Endothelial cell of umbilical vein (primary cell): ENCODE measurements at regions not wholly inside any gene's neighbourhood (a gene's known extent, or its start where the extent isn't known, plus 50 kb on each side); places are given as distances from the start of the nearest gene placed in this dataset.

Experiments used
- BruUV-seq: library from RNA; stranded (reverse); fragments of 400-500 nt; replicated peaks from 2 replicates; lab custom pipeline; 2021; lab: Mats Ljungman, UMichigan
- CTCF ChIA-PET: fragments of 300-600, 350-600 bp; sonication (Branson Sonifier 250); formaldehyde crosslinking; loops from one replicate; lab custom pipeline; 2021; ENCODE audit warnings: antibody characterized with exemption, inconsistent platforms; lab: Charles Lee
- POLR2A ChIA-PET: fragments of 300-600, 350-600 bp; sonication (Branson Sonifier 250); formaldehyde crosslinking; loops from one replicate; lab custom pipeline; 2021; ENCODE audit warnings: antibody characterized with exemption, inconsistent platforms; lab: Charles Lee
- DNase-seq: peaks from one replicate; pipeline ENCODE4 v3.0.0-alpha.2; 2011; ENCODE audit warnings: low read depth, low spot score
- FAIRE-seq: peaks from 2 replicates; lab custom pipeline; 2011; peaks lifted over from hg19 to GRCh38; lab: Jason Lieb, UNC
- H2AFZ ChIP-seq: 2 replicates; pipeline ENCODE4 v1.6.0; 2012; ENCODE audit warnings: low read depth, low read length, control low read depth, inconsistent platforms
- H3K27ac ChIP-seq: 2 replicates; pipeline ENCODE4 v1.5.1; 2011; ENCODE audit warnings: low read depth, mild to moderate bottlenecking, control low read depth, low read length, moderate library complexity; ENCODE audit not compliant: insufficient read depth
- H3K27me3 ChIP-seq, 2 experiments: 2 replicates each; pipeline versions ENCODE4 v1.6.0 to v1.6.1; 2011; ENCODE audit warnings: low read length in 2 of 2, mixed read lengths in 1 of 2; ENCODE audit not compliant: control insufficient read depth in 2 of 2, insufficient read depth in 2 of 2
- H3K36me3 ChIP-seq, 2 experiments: 2 replicates in 1 of 2; 3 replicates in 1 of 2; pipeline ENCODE4 v1.5.1; 2011; ENCODE audit warnings: low read length in 2 of 2, mild to moderate bottlenecking in 1 of 2, moderate library complexity in 1 of 2; ENCODE audit not compliant: control insufficient read depth in 2 of 2, insufficient read depth in 2 of 2; ENCODE audit errors: extremely low read depth in 1 of 2
- H3K4me1 ChIP-seq: 3 replicates; pipeline ENCODE4 v1.5.1; 2011; ENCODE audit warnings: mild to moderate bottlenecking, low read length; ENCODE audit not compliant: control insufficient read depth, insufficient read depth; ENCODE audit errors: extremely low read depth
- H3K4me2 ChIP-seq: 2 replicates; pipeline ENCODE4 v1.6.1; 2011; ENCODE audit warnings: low read length, control low read depth, mixed read lengths; ENCODE audit not compliant: insufficient read depth
- H3K4me3 ChIP-seq, 3 experiments: fragments of 200-600 bp in 1 of 3; sonication (generic), shearing (Covaris generic) in 1 of 3; replicated peaks in 1 of 3; 2 replicates each; pipeline ENCODE4 v1.5.1; 2011 to 2016; ENCODE audit warnings: control low read depth in 3 of 3, low read length in 3 of 3, mild to moderate bottlenecking in 2 of 3, inconsistent platforms in 1 of 3, low read depth in 1 of 3, moderate library complexity in 1 of 3; ENCODE audit not compliant: insufficient read depth in 1 of 3
- H3K79me2 ChIP-seq: 2 replicates; pipeline ENCODE4 v1.6.0; 2012; ENCODE audit warnings: low read length, inconsistent platforms; ENCODE audit not compliant: control insufficient read depth, insufficient read depth
- H3K9ac ChIP-seq: replicated peaks from 2 replicates; pipeline ENCODE3; 2011; ENCODE audit warnings: low read length, control low read depth; ENCODE audit not compliant: insufficient read depth; ENCODE audit errors: extremely low read depth
- H3K9me1 ChIP-seq: replicated peaks from 3 replicates; pipeline ENCODE4 v1.6.0; 2011; ENCODE audit warnings: mild to moderate bottlenecking, low read length; ENCODE audit not compliant: control insufficient read depth, insufficient read depth; ENCODE audit errors: extremely low read depth
- H3K9me3 ChIP-seq: replicated peaks from 2 replicates; pipeline ENCODE4 v1.5.1; 2012; ENCODE audit warnings: low read length, inconsistent platforms; ENCODE audit not compliant: control insufficient read depth, insufficient read depth
- H4K20me1 ChIP-seq: replicated peaks from 2 replicates; pipeline ENCODE3; 2011; ENCODE audit warnings: mild to moderate bottlenecking, low read length; ENCODE audit not compliant: control insufficient read depth, insufficient read depth; ENCODE audit errors: extremely low read depth
- CTCF ChIP-seq, 2 donors: IDR thresholded peaks; 1 replicate in 1 of 2; 2 replicates in 1 of 2; pipeline ENCODE4 v1.5.1; 2011; ENCODE audit warnings: low read length in 2 of 2, mild to moderate bottlenecking in 2 of 2, moderate library complexity in 2 of 2, control low read depth in 1 of 2, inconsistent platforms in 1 of 2, low read depth in 1 of 2; ENCODE audit not compliant: insufficient read depth in 1 of 2; ENCODE audit errors: extremely low read depth in 1 of 2
- EZH2 ChIP-seq: IDR thresholded peaks from 2 replicates; pipeline ENCODE4 v1.6.1; 2012; ENCODE audit warnings: borderline replicate concordance, low read depth, mild to moderate bottlenecking, moderate library complexity, low read length, inconsistent platforms; ENCODE audit not compliant: severe bottlenecking
- FOS ChIP-seq: IDR thresholded peaks from 2 replicates; pipeline ENCODE4 v1.6.1; 2011; ENCODE audit warnings: mild to moderate bottlenecking, low read length, moderate library complexity, borderline replicate concordance; ENCODE audit not compliant: insufficient read depth
- GATA2 ChIP-seq: IDR thresholded peaks from 2 replicates; pipeline ENCODE4 v1.7.0; 2011; ENCODE audit warnings: low read depth, mild to moderate bottlenecking, moderate library complexity, mixed read lengths, low read length; ENCODE audit not compliant: insufficient read length, insufficient read depth
- JUN ChIP-seq: IDR thresholded peaks from 2 replicates; pipeline ENCODE4 v1.6.1; 2011; ENCODE audit warnings: borderline replicate concordance, low read depth; ENCODE audit not compliant: insufficient read length, insufficient read depth
- MAX ChIP-seq: IDR thresholded peaks from 2 replicates; pipeline ENCODE4 v1.6.1; 2011; ENCODE audit not compliant: insufficient read depth, insufficient read length
- MYC ChIP-seq: IDR thresholded peaks from one replicate; pipeline ENCODE4 v1.6.1; 2011; ENCODE audit warnings: mild to moderate bottlenecking, low read depth, low read length
- POLR2A ChIP-seq: IDR thresholded peaks from 2 replicates; pipeline ENCODE4 v1.6.1; 2012; ENCODE audit warnings: low read depth, mild to moderate bottlenecking, control low read depth, low read length
- POLR2AphosphoS5 ChIP-seq: IDR thresholded peaks from 2 replicates; pipeline ENCODE4 v1.6.1; 2012; ENCODE audit warnings: low read depth, mild to moderate bottlenecking, control low read depth, low read length, moderate library complexity; ENCODE audit not compliant: insufficient read depth
- dilution Hi-C: fragments of 300-500 bp; cut with MboI; formaldehyde crosslinking; loops from one replicate; pipeline ENCODE4 v1.15.0; 2019; ENCODE audit warnings: low sequenced_read_pairs; ENCODE audit not compliant: extremely low pct_ligation_motif_present
- intact Hi-C: fragments of 100-400 bp; cut with micrococcal nuclease; formaldehyde crosslinking; loops from one replicate; pipeline ENCODE4 v1.10.0; 2022

- CTCF ChIA-PET, result no interaction called here
- dilution Hi-C loops, result no loop called here
- Histone ChIP-seq H3K27ac (no peak overlapping the region), H4K20me1 (no peaks in the 10 kb centered on the region), H3K9me1 (no peaks in the 10 kb centered on the region), H3K9me3 (peaks cover 4% of the 10 kb centered on the region), H3K4me2 (no peak overlapping the region), H3K4me1 (no peaks in the 10 kb centered on the region), H3K9ac (no peak overlapping the region), H2AFZ (no peak overlapping the region), H3K27me3 (no peaks in the 10 kb centered on the region), H3K4me3 (no peak overlapping the region), H3K79me2 (no peaks in the 10 kb centered on the region), H3K36me3 (no peaks in the 10 kb centered on the region)
- BruUV-seq, result no TSS peak
- FAIRE-seq (no peak), DNase-seq (no peak)
- no peak for TF ChIP-seq MAX
- TF ChIP-seq POLR2A, result no peak
- no peak for TF ChIP-seq FOS
- TF ChIP-seq GATA2, result no peak
- POLR2A ChIA-PET, result no interaction called here
- intact Hi-C loops, result no loop called here
Measured at GRCh38 chr18:51479736-51480135, 282.3 kb upstream of the MEX3C start.

- no peak overlapping the region for H3K9ac ChIP-seq
- intact Hi-C loops (no loop called here), dilution Hi-C loops (no loop called here)
- no peak overlapping the region for H3K4me2 ChIP-seq
- BruUV-seq, result no TSS peak
- no peak overlapping the region for H3K27ac ChIP-seq
- H3K9me1 ChIP-seq, result no peaks in the 10 kb centered on the region
- TF ChIP-seq FOS (no peak), MAX (no peak), POLR2AphosphoS5 (no peak), JUN (no peak), EZH2 (no peak), POLR2A (no peak), GATA2 (no peak), CTCF (IDR thresholded peaks at IDR 0.05; ENCODE audit: extremely low read depth in 1 of 2, insufficient read depth in 1 of 2, low read depth in 1 of 2, low read length in 2 of 2) (no peak), MYC (no peak)
- DNase-seq (no peak), FAIRE-seq (no peak)
- ChIA-PET CTCF (interaction anchor here (0.6 to 0.7 kb wide), 2 partner anchors 28 to 168 kb away, joined by 3 to 6 read pairs; no protein-coding TSS in a partner anchor), POLR2A (no interaction called here)
- no peaks in the 10 kb centered on the region for H3K27me3 ChIP-seq
- no peak overlapping the region for H3K4me3 ChIP-seq
- no peaks in the 10 kb centered on the region for H3K4me1 ChIP-seq
- H3K36me3 ChIP-seq, result no peaks in the 10 kb centered on the region
- no peaks in the 10 kb centered on the region for H4K20me1 ChIP-seq
- no peaks in the 10 kb centered on the region for H3K79me2 ChIP-seq
- no peak overlapping the region for H2AFZ ChIP-seq
- peaks cover 4% of the 10 kb centered on the region for H3K9me3 ChIP-seq
Measured at GRCh38 chr18:51480407-51481261, 283.2 kb upstream of the MEX3C start.
